H1 (cell line): ENCODE measurements at regions not wholly inside any gene's neighbourhood (a gene's known extent, or its start where the extent isn't known, plus 50 kb on each side); places are given as distances from the start of the nearest gene placed in this dataset.

ENCODE experiments used
- CTCF ChIA-PET: fragments of 300-600 bp; sonication (Branson Sonifier 250); formaldehyde crosslinking; loops from one replicate; lab custom pipeline; 2021; ENCODE audit not compliant: partially characterized antibody; lab: Charles Lee
- POLR2A ChIA-PET: fragments of 300-600 bp; sonication (Branson Sonifier 250); formaldehyde crosslinking; loops from one replicate; lab custom pipeline; 2021; ENCODE audit warnings: inconsistent platforms; ENCODE audit not compliant: partially characterized antibody; lab: Charles Lee
- DNase-seq, 2 experiments: peaks; one replicate each; pipeline versions ENCODE4 v3.0.0 to v3.0.0-alpha.2; 2010 to 2022; ENCODE audit warnings: low spot score in 2 of 2, low read depth in 1 of 2, mixed read lengths in 1 of 2
- FAIRE-seq: peaks from 2 replicates; lab custom pipeline; 2011; peaks lifted over from hg19 to GRCh38; lab: Jason Lieb, UNC
- H2AFZ ChIP-seq: 2 replicates; pipeline ENCODE4 v1.8.1; 2012; ENCODE audit warnings: low read length, inconsistent platforms
- H2AK5ac ChIP-seq: 2 replicates; pipeline ENCODE4 v1.6.1; 2013; ENCODE audit warnings: low read depth, low read length
- H2BK120ac ChIP-seq: replicated peaks from 2 replicates; pipeline ENCODE3; 2013; ENCODE audit warnings: low read depth, low read length, inconsistent platforms
- H2BK12ac ChIP-seq: 2 replicates; pipeline ENCODE4 v1.6.1; 2013; ENCODE audit warnings: low read depth, low read length
- H2BK15ac ChIP-seq: 2 replicates; pipeline ENCODE4 v1.6.1; 2013; ENCODE audit warnings: low read length
- H2BK20ac ChIP-seq: 2 replicates; pipeline ENCODE4 v1.6.1; 2013; ENCODE audit warnings: low read length
- H2BK5ac ChIP-seq: 2 replicates; pipeline ENCODE4 v1.6.1; 2013; ENCODE audit warnings: low read depth, low read length
- H3K14ac ChIP-seq: 2 replicates; pipeline ENCODE4 v1.6.1; 2013; ENCODE audit warnings: inconsistent platforms; ENCODE audit not compliant: insufficient read length
- H3K18ac ChIP-seq: 2 replicates; pipeline ENCODE4 v1.6.1; 2013; ENCODE audit warnings: low read length; ENCODE audit errors: extremely low read depth
- H3K23ac ChIP-seq: 2 replicates; pipeline ENCODE4 v1.6.1; 2013; ENCODE audit warnings: inconsistent platforms; ENCODE audit not compliant: insufficient read length
- H3K23me2 ChIP-seq: 2 replicates; pipeline ENCODE4 v1.6.1; 2013; ENCODE audit warnings: low read depth, low read length
- H3K27ac ChIP-seq: 2 replicates; pipeline ENCODE4 v1.6.1; 2011; ENCODE audit warnings: low read depth, low read length, inconsistent platforms
- H3K27me3 ChIP-seq, 4 experiments: replicated peaks in 1 of 4; 1 replicate in 1 of 4; 2 replicates in 3 of 4; pipeline versions ENCODE4 v1.6.1 to v1.8.1; 2011 to 2013; ENCODE audit warnings: low read length in 3 of 4, mild to moderate bottlenecking in 3 of 4, inconsistent platforms in 2 of 4, mixed read lengths in 2 of 4, moderate library complexity in 1 of 4; ENCODE audit not compliant: control insufficient read depth in 3 of 4, insufficient read depth in 3 of 4; ENCODE audit errors: extremely low read depth in 1 of 4
- H3K36me3 ChIP-seq, 4 experiments: 2 replicates each; pipeline versions ENCODE4 v1.6.1 to v1.8.1; 2011 to 2013; ENCODE audit warnings: mild to moderate bottlenecking in 4 of 4, low read length in 3 of 4, moderate library complexity in 2 of 4, control low read depth in 1 of 4, inconsistent platforms in 1 of 4; ENCODE audit not compliant: insufficient read depth in 4 of 4, control insufficient read depth in 2 of 4
- H3K4ac ChIP-seq: replicated peaks from 2 replicates; pipeline ENCODE3; 2013; ENCODE audit warnings: low read length, low read depth, mixed read lengths, inconsistent platforms; ENCODE audit not compliant: insufficient read length
- H3K4me1 ChIP-seq, 4 experiments: replicated peaks in 1 of 4; 1 replicate in 1 of 4; 2 replicates in 3 of 4; pipeline versions ENCODE4 v1.6.1 to v1.8.1; 2011 to 2013; ENCODE audit warnings: low read length in 3 of 4, inconsistent platforms in 2 of 4, mixed read lengths in 1 of 4; ENCODE audit not compliant: insufficient read depth in 4 of 4, control insufficient read depth in 3 of 4
- H3K4me2 ChIP-seq, 2 experiments: 2 replicates each; pipeline versions ENCODE4 v1.6.1 to v1.8.1; 2011 to 2013; ENCODE audit warnings: low read depth in 2 of 2, low read length in 2 of 2, control low read depth in 1 of 2, inconsistent platforms in 1 of 2, mild to moderate bottlenecking in 1 of 2; ENCODE audit not compliant: insufficient read depth in 1 of 2
- H3K4me3 ChIP-seq, 4 experiments: fragments of 200-600, 300-600 bp in 1 of 4; sonication (generic), shearing (Covaris generic), sonication (Bioruptor Twin) in 1 of 4; 2 replicates each; pipeline versions ENCODE4 v1.5.1 to v1.8.1; 2011 to 2016; ENCODE audit warnings: low read length in 4 of 4, low read depth in 3 of 4, control low read depth in 2 of 4, inconsistent platforms in 2 of 4, mild to moderate bottlenecking in 2 of 4, mixed read lengths in 1 of 4, moderate library complexity in 1 of 4; ENCODE audit not compliant: insufficient read depth in 2 of 4; ENCODE audit errors: extremely low read depth in 1 of 4
- H3K56ac ChIP-seq: replicated peaks from 2 replicates; pipeline ENCODE3; 2013; ENCODE audit warnings: low read depth, mild to moderate bottlenecking, mixed read lengths, low read length, inconsistent platforms; ENCODE audit not compliant: insufficient read length
- H3K79me1 ChIP-seq: 2 replicates; pipeline ENCODE4 v1.6.1; 2013; ENCODE audit warnings: low read depth, low read length, control low read depth
- H3K79me2 ChIP-seq, 2 experiments: 2 replicates each; pipeline versions ENCODE4 v1.6.1 to v1.8.1; 2012 to 2013; ENCODE audit warnings: low read length in 2 of 2, mild to moderate bottlenecking in 2 of 2, inconsistent platforms in 1 of 2; ENCODE audit not compliant: insufficient read depth in 2 of 2, control insufficient read depth in 1 of 2
- H3K9ac ChIP-seq, 4 experiments: replicated peaks in 1 of 4; 1 replicate in 1 of 4; 2 replicates in 3 of 4; pipeline versions ENCODE4 v1.6.1 to v1.8.1; 2011 to 2013; ENCODE audit warnings: low read depth in 3 of 4, low read length in 3 of 4, control low read depth in 2 of 4, mild to moderate bottlenecking in 2 of 4, moderate library complexity in 2 of 4, inconsistent platforms in 1 of 4; ENCODE audit errors: extremely low read depth in 1 of 4
- H3K9me3 ChIP-seq, 2 experiments: 2 replicates each; pipeline versions ENCODE4 v1.6.1 to v1.8.1; 2012 to 2013; ENCODE audit warnings: mild to moderate bottlenecking in 2 of 2, moderate library complexity in 2 of 2, control low read depth in 1 of 2, inconsistent platforms in 1 of 2, low read depth in 1 of 2, low read length in 1 of 2, mixed read lengths in 1 of 2; ENCODE audit not compliant: insufficient read depth in 2 of 2
- H4K20me1 ChIP-seq, 2 experiments: replicated peaks in 1 of 2; 2 replicates each; pipeline versions ENCODE3 to v1.8.1; 2011 to 2013; ENCODE audit warnings: inconsistent platforms in 2 of 2, low read length in 2 of 2, mild to moderate bottlenecking in 1 of 2; ENCODE audit not compliant: insufficient read depth in 2 of 2, control insufficient read depth in 1 of 2
- H4K5ac ChIP-seq: 2 replicates; pipeline ENCODE4 v1.6.1; 2013; ENCODE audit warnings: low read length, low read depth, mixed read lengths, inconsistent platforms; ENCODE audit not compliant: insufficient read length
- H4K8ac ChIP-seq: 2 replicates; pipeline ENCODE4 v1.8.0; 2013; ENCODE audit warnings: mild to moderate bottlenecking, moderate library complexity, low read length, inconsistent platforms; ENCODE audit not compliant: insufficient read depth; ENCODE audit errors: extremely low read depth
- H4K91ac ChIP-seq: replicated peaks from 2 replicates; pipeline ENCODE3; 2013; ENCODE audit warnings: low read length, mixed read lengths, inconsistent platforms; ENCODE audit not compliant: insufficient read length
- ATF2 ChIP-seq: IDR thresholded peaks from 2 replicates; pipeline ENCODE4 v1.6.1; 2012; ENCODE audit warnings: low read length, inconsistent platforms
- GABPA ChIP-seq: IDR thresholded peaks from 2 replicates; pipeline ENCODE4 v1.6.1; 2011; ENCODE audit warnings: mild to moderate bottlenecking, low read length, moderate library complexity, borderline replicate concordance; ENCODE audit not compliant: insufficient read depth
- MAFK ChIP-seq: IDR thresholded peaks from 2 replicates; pipeline ENCODE4 v1.6.1; 2012; ENCODE audit warnings: low read depth, mild to moderate bottlenecking, improper control_type of control experiment, low read length
- MAX ChIP-seq: IDR thresholded peaks from 2 replicates; pipeline ENCODE4 v1.6.1; 2012; ENCODE audit warnings: inconsistent platforms
- NANOG ChIP-seq: IDR thresholded peaks from 2 replicates; pipeline ENCODE4 v1.6.1; 2011; ENCODE audit warnings: low read length, low read depth, mild to moderate bottlenecking, inconsistent platforms; ENCODE audit not compliant: insufficient read depth, poor library complexity, severe bottlenecking
- SIX5 ChIP-seq: IDR thresholded peaks from 2 replicates; pipeline ENCODE4 v1.6.1; 2011; ENCODE audit warnings: mild to moderate bottlenecking, low read depth, low read length
- WGBS, 2 experiments: shearing (Covaris generic) in 1 of 2; methylation state at CpG; one replicate each; pipeline versions ENCODE4 v1.1.6 to v1.1.7; 2013 to 2015; ENCODE audit warnings: low lambda C conversion rate in 2 of 2, mixed read lengths in 2 of 2, inconsistent platforms in 1 of 2, low coverage in 1 of 2, missing lambda C conversion rate in 1 of 2; ENCODE audit not compliant: insufficient replicate concordance in 2 of 2, insufficient coverage in 1 of 2, insufficient read length in 1 of 2; ENCODE audit errors: extremely low coverage in 1 of 2, missing lambda C conversion rate in 1 of 2; 5-methylcytosine and 5-hydroxymethylcytosine counted together

GRCh38 chr10:32179836-32180235 is 123.6 kb upstream of the KIF5B start:
- H3K36me3 ChIP-seq, result no peaks in the 10 kb centered on the region
- H3K9me3 ChIP-seq, result no peaks in the 10 kb centered on the region
- FAIRE-seq (no peak), DNase-seq (no peak)
- no peak overlapping the region; a peak in 1 of 7 replicates for H3K9ac ChIP-seq
- H3K14ac ChIP-seq, result no peak overlapping the region
- no peak overlapping the region for H2BK120ac ChIP-seq
- ChIA-PET POLR2A (interaction anchor here (0.7 kb wide), 1 partner anchor 202 kb away, joined by 5 read pairs; no protein-coding TSS in a partner anchor), CTCF (interaction anchor here (0.6 to 2.6 kb wide), 3 partner anchors 10 to 530 kb away, joined by 3 to 8 read pairs (median 5); no protein-coding TSS in a partner anchor)
- H3K4ac ChIP-seq, result no peak overlapping the region
- H3K23me2 ChIP-seq, result no peaks in the 10 kb centered on the region
- no peaks in the 10 kb centered on the region for H3K27me3 ChIP-seq
- no peak overlapping the region for H2AK5ac ChIP-seq
- WGBS, 2 experiments, result 85% methylated on average over 5 of the region's 5 CpGs; no CpG with 5 or more reads in 1 of the 2 experiments
- no peak overlapping the region for H2AFZ ChIP-seq
- no peak overlapping the region for H3K27ac ChIP-seq
- H2BK20ac ChIP-seq, result no peak overlapping the region
- TF ChIP-seq GABPA, result no peak
- no peak for TF ChIP-seq ATF2
- no peak for TF ChIP-seq NANOG
- no peak for TF ChIP-seq SIX5
- no peak for TF ChIP-seq MAFK
- TF ChIP-seq MAX, result no peak
- no peak overlapping the region; the same call in 1 of the 2 replicates for H4K8ac ChIP-seq
- H3K4me3 ChIP-seq, result no peak overlapping the region
- no peak overlapping the region for H3K18ac ChIP-seq
- no peak overlapping the region for H4K91ac ChIP-seq
- no peaks in the 10 kb centered on the region for H3K79me2 ChIP-seq
- no peak overlapping the region for H4K5ac ChIP-seq
- H3K79me1 ChIP-seq, result no peaks in the 10 kb centered on the region
- no peaks in the 10 kb centered on the region for H4K20me1 ChIP-seq
- H3K23ac ChIP-seq, result no peak overlapping the region
- no peak overlapping the region for H3K4me2 ChIP-seq
- no peak overlapping the region for H2BK5ac ChIP-seq
- H2BK15ac ChIP-seq, result no peak overlapping the region
- no peaks in the 10 kb centered on the region for H3K4me1 ChIP-seq
- no peak overlapping the region for H3K56ac ChIP-seq
- no peak overlapping the region for H2BK12ac ChIP-seq
